Right lung (tissue), 2 donors: ENCODE measurements at regions not wholly inside any gene's neighbourhood (a gene's known extent, or its start where the extent isn't known, plus 50 kb on each side); places are given as distances from the start of the nearest gene placed in this dataset.
A peak's percentile ranks its signal among the peaks of the same experiment; 100 is the strongest.

Experiments
- DNase-seq, 2 donors: peaks; one replicate each; pipeline ENCODE4 v3.0.0-alpha.2; 2013

- DNase-seq = no peak
Measured at GRCh38 chr7:46383605-46384004, 462.5 kb upstream of the IGFBP3 start.

GRCh38 chr7:46369933-46370654 lies 449.0 kb upstream of the IGFBP3 start:
- peak; percentile 45 to 50 for DNase-seq

GRCh38 chr7:46368871-46369270 lies 447.8 kb upstream of the IGFBP3 start:
- DNase-seq = no peak

GRCh38 chr7:46366526-46366925 lies 445.5 kb upstream of the IGFBP3 start:
- DNase-seq = peak; percentile 59 to 60

- peak in 1 of 2 donors; percentile 46 for DNase-seq
Measured at GRCh38 chr7:46363688-46364087, 442.6 kb upstream of the IGFBP3 start.

GRCh38 chr7:46360811-46361210 lies 439.7 kb upstream of the IGFBP3 start:
- DNase-seq = no peak

- no peak for DNase-seq
Measured at GRCh38 chr7:46360296-46360695, 439.2 kb upstream of the IGFBP3 start.

GRCh38 chr7:46357851-46358250 lies 436.8 kb upstream of the IGFBP3 start:
- no peak for DNase-seq

- DNase-seq = no peak
Measured at GRCh38 chr7:46357290-46357689, 436.2 kb upstream of the IGFBP3 start.

GRCh38 chr7:46356371-46356770 lies 435.3 kb upstream of the IGFBP3 start:
- DNase-seq = no peak

GRCh38 chr7:46355331-46355730 lies 434.3 kb upstream of the IGFBP3 start:
- DNase-seq = no peak

- DNase-seq = peak in 1 of 2 donors; percentile 45
Measured at GRCh38 chr7:46352004-46352954, 431.2 kb upstream of the IGFBP3 start.

- DNase-seq = no peak
Measured at GRCh38 chr7:46349490-46349889, 428.4 kb upstream of the IGFBP3 start.

GRCh38 chr7:46344533-46344932 lies 423.5 kb upstream of the IGFBP3 start:
- DNase-seq = no peak

- DNase-seq = no peak
Measured at GRCh38 chr7:46343802-46344201, 422.7 kb upstream of the IGFBP3 start.

- DNase-seq = no peak
Measured at GRCh38 chr7:46322937-46323336, 401.9 kb upstream of the IGFBP3 start.

GRCh38 chr7:46321556-46322205 lies 400.6 kb upstream of the IGFBP3 start:
- no peak for DNase-seq

- peak in 1 of 2 donors; percentile 9 for DNase-seq
Measured at GRCh38 chr7:46320956-46321355, 399.9 kb upstream of the IGFBP3 start.

GRCh38 chr7:46319841-46320240 lies 398.8 kb upstream of the IGFBP3 start:
- no peak for DNase-seq

- DNase-seq = no peak
Measured at GRCh38 chr7:46318276-46318675, 397.2 kb upstream of the IGFBP3 start.

- no peak for DNase-seq
Measured at GRCh38 chr7:46317256-46317655, 396.2 kb upstream of the IGFBP3 start.

- DNase-seq = no peak
Measured at GRCh38 chr7:46315891-46316290, 394.8 kb upstream of the IGFBP3 start.
